Daoy (cell line): ENCODE measurements at regions not wholly inside any gene's neighbourhood (a gene's known extent, or its start where the extent isn't known, plus 50 kb on each side); places are given as distances from the start of the nearest gene placed in this dataset.
A peak's percentile ranks its signal among the peaks of the same experiment; 100 is the strongest.

Experiments used
- DNase-seq: peaks from one replicate; pipeline ENCODE4 v3.0.0-alpha.2; 2015; ENCODE audit warnings: low read depth

DNA sequence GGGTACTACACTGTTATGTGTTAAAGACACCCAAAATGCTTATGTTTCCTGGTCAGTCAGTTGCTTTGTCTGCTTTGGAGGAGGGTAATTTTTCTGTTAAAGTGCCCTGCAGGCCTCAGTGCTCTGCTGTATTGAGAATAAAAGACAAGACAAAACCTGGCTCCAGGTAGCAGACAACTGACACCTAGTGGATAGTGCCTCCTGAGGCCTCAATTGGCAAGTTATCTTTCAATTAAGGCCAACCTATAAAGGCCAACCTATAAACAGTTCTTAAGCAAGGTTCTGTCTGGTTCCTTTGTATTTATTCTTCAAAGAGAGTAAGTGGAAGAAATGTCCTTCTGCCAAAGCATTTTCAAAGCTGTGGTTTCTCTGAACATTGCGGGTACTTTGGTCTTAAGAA, 773.8 kb downstream of the MECOM start:
- no peak for DNase-seq

DNA sequence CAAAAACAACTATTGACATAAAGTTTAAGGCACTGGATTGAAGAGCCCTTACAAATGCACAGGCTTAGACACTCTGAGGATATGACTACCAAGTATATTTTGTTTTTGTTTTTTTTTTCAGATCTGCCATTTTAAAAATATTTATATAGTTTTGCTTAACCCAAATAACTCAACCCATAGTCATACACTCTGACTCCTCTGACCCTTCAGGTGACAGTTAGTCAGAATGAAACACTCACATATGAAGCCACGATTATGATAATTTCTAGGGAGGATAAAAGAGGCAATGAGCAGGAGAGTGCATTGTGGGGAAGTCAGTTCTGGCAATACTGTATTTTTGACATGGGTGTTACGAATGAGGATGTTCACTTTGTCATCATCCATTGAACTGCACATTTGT, 774.7 kb downstream of the MECOM start:
- DNase-seq = peak; percentile 6

DNA sequence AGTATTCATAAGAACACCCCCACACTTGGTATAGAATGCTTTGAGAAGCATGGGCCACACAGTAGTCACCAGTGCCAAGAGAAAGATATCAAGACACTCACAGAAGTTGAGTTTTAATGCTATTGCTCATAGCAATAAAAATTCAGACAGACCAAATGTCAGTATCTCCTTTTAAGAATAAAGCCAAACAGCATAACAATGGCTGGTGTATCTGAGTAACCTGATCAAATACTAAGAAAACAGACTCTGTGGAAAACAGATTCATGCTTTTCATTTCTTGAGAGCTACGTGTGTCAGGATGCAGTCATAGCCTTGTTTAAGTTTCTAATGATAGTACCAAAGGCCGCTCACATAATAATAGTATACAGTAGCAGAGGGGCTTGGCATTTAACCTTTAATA, 778.5 kb downstream of the MECOM start:
- DNase-seq = peak; percentile 63

DNA sequence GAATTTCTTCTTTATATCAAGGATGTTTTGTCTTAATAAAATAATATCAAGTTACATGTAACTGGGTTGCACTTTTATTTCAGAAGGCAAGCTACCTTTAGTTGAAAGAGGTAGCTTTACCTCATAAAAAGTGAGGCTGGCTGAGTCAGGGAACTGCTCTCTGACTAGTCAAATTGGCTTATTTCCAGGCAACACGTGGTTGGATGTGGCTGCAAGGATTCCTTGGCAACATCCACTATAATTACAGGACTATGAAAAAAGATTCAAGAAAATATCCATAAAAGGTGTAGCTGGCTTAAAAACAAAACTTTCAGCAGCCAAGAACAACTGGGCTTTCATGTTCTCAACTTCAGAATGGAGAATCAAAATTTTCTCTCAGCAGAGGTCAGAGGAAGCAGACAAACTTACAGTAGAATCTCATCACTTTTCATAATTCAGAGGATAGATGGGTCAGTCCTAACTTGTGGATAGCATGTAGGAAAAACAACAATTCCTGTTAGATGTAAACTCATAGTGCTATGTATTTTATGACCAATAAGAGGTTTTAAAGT, 779.1 kb downstream of the MECOM start:
- DNase-seq = peak; percentile 89

DNA sequence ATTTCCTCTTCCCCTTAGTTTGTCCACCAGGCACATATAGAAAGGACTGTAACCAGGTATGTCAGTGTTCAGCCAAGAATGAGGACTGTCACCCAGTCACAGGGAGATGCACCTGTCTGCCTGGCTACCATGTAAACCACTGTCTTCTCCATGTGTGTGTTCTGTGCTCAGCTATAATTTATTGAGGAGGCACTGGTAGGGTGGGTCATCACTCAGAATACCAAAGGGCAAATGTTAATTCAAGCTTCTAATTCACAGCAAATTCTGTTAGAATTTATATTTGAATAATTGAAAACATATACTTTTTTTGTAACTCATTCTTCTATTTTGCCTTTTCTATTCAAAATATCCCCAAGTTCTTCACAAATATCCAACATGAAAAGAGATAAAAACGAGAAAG, 780.4 kb downstream of the MECOM start:
- no peak for DNase-seq

DNA sequence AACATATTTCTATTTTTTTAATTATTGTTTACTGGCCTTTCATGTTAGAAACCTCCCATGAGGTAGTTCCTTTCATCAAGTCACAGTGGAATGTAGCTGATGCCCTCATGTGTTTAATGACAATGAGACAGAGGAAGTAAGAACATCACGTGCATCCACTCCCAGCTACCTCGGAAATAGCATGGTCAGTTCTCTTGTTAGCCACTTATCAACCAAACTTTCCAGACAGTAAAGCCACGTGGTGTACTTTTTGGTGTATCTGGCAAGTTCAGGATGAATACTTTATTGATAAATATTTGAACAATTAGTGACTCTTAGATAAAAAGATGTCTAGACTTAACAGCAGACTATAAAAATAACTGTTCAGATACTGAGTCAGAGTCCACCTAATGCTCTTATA, 781.7 kb downstream of the MECOM start:
- DNase-seq = no peak

DNA sequence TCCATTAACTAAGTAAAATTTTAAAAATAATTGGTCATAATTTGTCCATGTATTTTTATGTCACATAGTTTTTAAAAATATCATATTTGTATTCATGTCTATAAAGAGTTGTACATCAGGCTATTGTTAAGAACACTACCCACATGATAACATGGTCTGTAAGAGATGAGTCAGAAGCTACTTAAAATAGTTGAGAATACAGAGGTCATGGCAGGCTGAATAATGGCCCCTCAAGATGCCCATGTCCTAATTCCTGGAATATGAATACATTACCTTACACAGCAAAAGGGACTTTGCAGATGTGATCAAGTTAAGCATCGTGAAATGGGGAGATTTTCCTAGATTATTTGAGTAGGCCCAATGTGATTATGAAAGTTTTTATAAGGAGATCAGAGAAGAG, 782.9 kb upstream of the GOLIM4 start:
- DNase-seq = peak; percentile 32

DNA sequence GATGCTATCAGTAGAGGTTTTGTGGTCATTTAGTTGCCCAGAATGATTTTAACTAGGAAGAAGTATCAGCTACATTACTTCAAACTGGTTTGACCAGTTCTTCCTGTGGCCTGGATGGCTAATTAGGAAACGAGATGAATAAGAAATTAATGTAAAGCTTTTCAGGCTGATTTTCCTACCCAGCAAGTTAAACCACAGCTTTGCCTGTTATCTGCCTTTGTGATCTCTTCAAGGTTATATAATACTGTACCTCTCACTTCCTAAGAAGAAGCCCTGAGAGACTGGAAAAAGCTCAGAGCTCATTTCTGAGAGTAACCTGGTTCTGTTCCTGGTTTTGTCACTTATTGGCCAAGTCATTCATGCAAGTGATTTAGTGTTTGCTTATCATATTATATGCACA, 782.2 kb upstream of the GOLIM4 start:
- no peak for DNase-seq

DNA sequence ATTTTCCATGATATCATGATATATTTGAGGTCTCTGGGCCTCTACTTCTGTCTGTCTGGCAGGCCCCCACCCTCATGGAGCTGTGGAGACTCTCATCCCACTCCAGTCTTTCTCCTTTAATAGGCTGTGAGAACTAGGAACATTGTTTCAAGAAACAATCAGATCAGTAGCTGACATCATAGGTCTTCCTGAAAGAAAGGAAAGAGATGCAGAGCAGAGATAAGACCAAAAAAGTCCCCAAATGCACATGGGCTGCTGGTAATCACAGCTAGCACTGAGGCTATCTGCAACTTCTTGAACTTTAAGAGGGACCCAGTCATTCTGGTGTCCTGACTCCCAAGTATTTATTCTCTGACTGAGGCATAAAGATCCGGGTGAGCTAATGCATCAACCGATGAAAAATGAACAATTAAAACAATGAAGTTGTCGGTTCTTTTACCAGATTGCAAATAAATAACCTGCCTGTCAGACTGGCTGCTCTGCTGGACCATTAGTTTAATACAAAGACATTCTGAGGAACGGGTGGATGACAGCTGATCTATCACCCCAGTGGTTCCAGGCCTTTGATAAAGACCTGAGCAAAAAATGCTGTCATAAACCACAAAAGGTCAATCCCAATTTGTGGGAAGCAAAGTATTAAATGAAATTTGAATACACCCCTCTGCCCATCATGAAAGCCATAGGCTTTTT, 780.8 kb upstream of the GOLIM4 start:
- DNase-seq = no peak

DNA sequence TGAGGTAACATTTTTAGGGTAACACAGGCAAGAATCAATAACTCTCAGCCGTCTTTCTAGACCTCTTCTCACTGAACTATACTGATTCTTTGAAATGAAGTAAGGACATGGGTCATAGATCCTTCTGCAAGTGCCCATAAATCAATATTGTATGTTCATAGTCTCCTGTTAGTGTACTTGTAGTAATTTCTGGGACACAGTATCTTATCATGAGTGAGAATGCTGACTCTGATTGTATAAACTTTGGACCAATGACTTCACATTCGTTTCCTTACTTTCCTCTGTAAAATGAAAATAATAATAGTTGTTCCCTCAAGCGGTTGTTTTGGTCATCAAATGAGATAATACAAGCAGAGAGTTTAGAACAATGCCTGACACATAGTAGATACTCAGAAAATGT, 777.1 kb upstream of the GOLIM4 start:
- DNase-seq = no peak

DNA sequence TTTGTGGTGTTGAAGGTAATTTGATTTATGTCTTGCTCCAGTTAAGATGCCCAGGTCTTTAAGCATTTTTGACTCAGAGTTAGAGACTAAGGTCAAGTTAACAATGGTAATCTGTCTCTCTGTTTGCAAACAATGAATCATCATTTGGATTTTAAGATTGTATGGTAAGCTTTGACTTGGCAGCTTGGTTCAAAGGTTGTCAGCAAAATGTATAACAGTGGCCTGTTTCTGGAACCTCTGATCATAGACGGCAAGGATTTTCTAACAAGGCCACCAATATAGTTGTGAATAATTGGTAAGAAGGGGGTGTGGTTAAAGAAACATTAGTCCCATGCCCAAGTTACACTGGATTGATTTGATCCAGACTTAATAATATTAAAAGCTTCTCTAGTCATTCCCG, 775.2 kb upstream of the GOLIM4 start:
- peak; percentile 6 for DNase-seq

DNA sequence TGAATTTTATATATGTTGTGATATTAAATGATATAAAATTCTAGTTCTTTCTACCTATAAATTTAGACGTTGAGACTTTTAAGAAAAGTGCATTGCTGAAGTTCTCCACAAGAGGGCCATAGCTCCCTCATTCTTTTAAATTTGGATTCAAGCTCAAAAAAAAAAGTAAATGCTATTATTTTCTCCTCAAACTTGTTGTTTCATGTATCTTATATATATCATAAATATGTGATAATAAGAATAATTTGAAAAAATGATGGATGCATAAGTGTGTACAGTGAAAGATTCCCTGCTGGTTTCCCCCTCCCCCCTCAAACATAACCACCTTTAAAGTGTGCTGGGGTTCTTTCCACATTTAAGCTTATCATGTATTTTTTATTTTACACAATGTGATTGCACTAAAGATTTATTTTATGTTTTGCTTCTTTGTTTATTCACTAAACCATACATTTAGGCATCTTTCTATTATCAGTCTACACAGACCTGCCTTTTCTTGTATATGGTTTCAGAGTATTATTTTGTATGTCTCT, 769.4 kb upstream of the GOLIM4 start:
- DNase-seq = peak; percentile 18

DNA sequence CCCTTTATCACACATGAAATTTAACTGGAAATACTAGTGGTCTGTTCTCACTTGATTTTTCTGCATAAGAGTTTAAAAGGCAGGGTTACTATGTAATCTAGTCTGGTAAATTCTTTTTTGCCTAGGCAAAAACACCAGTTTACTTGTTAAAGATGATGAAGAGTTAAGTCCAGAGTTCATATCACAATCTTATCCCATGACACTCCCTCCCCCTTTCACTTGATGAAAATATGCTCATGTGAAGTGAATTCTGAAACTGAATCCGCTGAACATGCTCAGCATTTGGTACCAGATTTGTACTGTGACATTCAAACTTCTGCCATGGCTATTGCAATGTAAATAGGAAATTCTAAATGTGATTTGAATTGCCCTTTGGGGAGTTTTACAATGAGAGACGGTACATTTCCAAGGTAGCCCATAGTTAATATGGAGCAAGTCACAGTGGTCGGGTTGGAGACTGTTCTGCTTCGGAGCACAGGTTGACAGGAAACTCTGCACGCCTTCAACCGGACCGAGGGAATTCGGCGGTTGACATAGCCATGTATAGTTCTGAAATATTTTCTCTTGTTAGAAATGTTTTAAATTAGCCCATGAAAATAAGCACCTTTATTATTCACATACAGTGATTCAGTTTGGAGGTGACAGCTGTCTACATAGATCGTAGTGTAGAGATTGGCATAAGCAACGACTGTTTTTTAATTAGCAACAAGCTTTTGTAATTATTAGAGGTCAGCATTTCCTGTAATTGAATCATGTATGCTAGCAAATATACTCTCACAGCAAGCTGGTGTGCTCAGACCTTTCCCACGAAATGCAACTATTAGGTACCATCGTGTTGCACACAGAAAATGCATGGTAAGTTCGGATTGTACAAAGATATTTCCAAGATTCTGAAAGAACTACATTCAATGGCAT, 768.6 kb upstream of the GOLIM4 start:
- no peak for DNase-seq

DNA sequence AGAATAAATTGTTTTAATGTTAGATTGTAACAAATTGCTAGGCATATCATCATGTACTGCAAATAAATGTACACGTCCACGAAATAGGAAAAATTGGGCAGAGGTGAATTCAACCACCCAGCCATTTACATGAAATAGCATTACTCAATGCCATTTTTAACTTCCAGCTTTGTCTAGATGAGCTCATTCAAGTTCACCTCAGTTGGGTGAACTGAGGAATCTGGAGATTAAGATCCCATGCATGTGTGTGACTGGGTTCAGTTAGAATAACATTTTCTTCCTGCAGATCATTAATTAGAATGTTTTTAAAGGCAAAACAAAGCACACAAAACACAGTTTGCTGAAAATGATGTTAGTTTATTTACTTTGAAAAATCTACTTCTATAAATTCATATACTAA, 767.8 kb upstream of the GOLIM4 start:
- no peak for DNase-seq

DNA sequence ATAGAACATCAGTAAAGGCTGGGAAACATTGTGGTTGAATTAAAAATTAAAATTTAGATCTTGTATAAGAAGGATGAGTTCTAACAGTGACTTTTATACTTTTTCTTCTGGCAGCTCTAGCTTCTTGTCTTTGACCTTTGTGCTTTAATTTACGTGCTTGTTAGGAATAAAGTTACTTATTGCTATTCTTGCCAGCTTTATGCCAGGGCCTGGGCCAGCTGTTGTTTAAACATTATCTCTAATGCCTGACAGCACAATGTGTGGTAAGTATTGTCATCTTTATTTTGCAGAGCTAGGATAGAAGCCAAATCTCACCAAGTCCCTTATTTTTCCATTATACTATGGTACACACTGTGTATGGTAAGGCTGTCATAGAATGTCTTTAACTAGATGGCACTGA, 766.7 kb upstream of the GOLIM4 start:
- no peak for DNase-seq

DNA sequence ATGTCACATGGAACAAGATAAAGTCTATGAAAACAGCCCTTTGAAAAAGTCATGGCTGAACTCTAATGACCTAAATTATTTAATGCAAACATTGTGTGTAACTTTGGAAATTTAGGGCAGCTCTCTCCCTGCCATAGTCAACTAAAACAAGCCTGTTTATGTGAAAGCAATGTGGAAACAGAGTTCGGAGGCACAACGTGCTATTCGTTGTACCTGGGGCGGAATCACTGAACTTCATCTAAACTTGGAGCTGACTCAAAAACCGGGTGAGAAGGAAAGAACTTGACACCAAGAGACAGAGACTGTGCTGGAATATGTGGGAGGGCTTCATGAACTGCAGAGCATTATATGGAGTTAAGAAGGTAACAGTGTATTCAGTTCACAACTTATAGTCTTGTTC, 764.9 kb upstream of the GOLIM4 start:
- DNase-seq = no peak

DNA sequence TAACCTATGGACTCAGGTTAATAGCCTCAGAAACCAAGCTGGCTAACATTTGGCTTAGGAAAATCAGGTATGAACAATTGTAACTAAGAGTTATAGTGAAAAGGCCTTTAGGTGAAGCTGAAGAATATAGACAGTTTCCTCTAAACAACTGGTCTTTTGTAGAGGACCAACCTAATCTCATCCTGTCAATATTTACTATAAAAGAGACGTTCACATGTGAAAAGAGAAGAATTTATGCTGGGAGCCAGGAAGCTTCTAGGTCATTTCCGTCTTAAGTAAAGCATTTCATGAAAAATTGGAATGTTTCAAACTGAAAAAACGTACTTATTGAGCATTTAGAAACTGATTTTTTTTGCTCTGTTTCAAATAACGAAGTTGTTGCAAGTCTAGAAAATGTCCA, 764.3 kb upstream of the GOLIM4 start:
- no peak for DNase-seq

DNA sequence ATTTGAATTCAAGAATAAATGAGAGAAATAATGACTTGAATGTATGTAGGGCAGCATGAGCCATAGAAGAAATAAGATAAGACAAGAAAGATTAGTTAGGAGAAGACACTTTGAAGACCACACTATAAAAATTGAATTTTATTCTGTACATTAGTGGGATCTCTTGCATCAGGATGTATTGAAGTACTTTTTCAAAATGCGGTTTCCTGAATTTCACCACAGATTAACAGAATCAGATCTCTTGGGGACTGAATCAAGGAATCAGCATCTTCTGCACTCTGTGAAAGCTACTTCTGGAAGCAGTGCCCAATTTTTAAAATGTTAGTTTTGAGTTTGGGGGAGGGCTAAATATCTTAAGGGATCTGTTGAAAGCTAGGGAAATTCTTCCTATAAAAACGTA, 763.9 kb upstream of the GOLIM4 start:
- no peak for DNase-seq

DNA sequence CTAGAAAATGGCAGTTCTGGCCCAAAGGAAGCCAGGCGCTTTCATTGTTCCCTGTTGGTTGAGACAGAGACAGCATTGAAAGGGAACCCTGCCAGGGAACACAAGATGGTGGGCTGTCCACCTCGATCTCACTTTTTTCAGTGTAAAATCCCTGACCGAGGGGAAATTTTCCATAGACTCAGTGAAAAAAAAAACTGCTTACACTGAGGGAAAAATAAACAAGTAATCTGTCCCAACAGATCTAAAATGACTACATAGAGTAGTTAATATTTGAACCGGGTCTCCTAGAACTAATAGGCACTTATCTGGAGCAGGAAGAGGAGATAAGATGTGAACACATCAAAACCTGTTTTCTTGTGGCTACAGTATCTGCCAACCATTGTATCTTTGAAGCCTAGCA, 763.4 kb upstream of the GOLIM4 start:
- DNase-seq = no peak

DNA sequence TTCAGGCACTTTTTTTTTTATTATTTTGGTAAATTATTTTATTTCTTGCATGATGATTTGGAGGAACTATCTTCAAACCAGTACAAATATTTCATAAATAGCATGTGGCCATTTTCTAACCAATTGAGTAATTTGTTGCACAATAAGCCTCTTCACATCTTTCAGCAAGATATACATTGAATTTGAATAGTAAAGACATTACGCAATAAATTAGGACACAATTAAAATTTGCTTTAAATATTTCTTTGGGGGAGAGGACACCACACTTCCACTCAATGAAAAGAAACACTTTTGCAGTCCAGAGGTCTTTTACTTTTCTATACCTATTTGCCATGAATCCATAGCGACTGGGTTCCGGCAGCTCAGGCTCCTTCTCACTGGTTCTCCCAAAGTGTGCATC, 762.6 kb upstream of the GOLIM4 start:
- no peak for DNase-seq

DNA sequence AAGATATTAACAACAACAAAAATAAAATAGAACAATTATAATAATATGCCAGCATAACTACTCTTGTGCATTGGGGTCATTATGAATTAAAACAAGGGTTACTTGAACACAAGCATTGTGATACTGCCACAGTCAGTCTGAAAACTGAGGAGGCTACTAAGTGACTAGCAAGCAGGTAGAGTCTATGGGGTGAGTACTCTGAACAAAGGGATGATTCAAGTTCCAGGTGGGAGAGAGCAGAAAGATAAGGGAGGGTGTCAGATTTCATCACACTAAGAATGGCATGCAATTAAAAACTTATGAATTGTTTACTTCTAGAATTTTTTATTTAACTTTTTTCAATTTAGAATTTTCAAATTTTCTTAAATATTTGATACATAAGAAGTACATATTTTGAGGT, 754.4 kb upstream of the GOLIM4 start:
- no peak for DNase-seq

DNA sequence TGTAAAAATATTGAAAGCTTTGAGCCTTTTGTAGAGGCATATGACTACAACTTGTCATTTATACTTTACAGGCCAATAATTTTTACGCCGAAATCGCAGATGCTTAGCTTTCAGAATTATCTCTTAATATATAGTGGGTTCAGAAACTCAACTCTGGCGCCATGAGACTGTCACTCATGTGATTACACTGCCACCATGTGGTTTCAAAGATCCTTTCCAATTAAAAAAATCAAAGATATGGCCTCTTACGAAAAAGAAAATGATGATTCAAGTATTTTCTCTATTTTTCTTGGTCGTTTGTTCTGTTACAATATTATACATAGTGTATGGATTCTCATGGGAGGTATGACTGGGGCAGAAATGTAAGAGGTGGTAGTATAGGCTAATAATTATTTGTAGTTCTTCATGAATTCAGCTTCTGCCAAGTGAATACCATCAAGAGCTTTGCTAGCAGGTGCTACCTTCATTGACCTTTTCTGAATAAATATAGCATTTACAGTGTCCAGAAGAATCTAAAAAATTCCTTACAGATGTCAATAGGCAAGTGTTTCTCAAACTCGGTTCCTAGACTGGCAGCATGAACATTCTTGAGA, 751.7 kb upstream of the GOLIM4 start:
- peak; percentile 40 for DNase-seq
